HG02623 (cell line): ENCODE measurements at regions not wholly inside any gene's neighbourhood (a gene's known extent, or its start where the extent isn't known, plus 50 kb on each side); places are given as distances from the start of the nearest gene placed in this dataset.
A peak's percentile ranks its signal among the peaks of the same experiment; 100 is the strongest.
"Not testable (repeated sequence)": the region's sequence is repeated elsewhere in the genome, so short reads cannot be mapped to it uniquely, and the experiment has no call there.

Source experiments
- ATAC-seq: cut with Tn5 transposase; IDR thresholded peaks from one replicate; pipeline ENCODE4 v1.9.1; 2021; ENCODE audit warnings: moderate library complexity; ENCODE audit not compliant: unreplicated experiment

DNA sequence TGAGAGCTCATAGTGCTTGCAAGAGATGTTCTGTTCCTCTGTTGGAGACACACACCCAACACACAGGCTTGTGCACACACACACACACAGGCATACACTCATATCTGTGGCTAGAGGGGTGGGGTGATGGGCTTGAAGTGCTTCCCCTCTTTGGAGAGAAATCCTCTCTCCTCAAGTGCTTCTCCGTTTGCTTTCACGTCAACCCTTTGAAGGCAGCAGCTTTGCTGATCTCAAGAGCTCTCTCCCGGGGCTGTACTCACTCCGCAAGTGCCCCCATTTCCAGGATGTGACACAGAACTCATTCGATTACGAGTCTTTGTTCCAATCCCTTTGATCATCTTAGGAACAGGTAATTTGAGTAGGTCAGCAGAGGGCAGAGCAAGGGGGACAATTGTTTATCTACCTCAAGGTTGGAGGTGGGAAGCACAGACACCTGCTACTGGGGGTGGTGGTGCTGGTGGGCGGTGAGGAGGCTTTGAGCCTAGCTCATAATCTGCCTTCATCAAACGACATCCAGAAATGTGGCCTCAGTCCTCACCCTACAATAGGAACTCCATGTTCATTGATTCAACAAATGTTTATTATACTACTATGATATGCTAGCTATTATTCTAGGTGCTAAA, 529.8 kb upstream of the CADM1 start:
- no peak for ATAC-seq

DNA sequence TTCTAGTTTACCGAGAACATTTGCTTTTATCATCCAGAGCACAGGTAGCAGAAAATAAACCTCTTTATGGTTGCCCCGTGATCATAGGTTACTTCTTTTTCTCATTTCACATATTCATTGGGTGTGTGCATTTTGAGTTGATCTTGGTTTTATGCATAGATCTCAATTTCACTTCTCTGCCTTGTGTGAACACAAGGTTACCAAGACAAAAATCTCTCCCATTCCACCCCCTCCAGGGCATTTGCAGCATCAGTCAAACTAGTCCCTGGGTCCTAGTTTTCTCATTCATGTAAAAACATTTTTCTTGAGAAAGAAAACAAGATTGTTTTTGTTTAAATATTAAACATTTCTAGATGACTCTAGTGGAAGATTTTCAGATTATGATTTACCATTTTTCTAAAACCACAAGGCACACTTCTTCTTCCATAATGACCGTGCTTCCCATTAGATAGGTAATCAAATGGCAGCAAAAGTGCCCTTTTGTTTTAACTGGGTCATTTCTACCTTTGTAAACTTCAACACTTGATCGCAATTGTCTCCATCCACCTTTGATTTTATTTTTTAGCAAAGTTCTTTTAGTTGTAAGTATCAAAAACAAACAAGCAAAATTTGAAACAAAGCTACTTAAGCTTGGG, 526.6 kb upstream of the CADM1 start:
- ATAC-seq = no peak

DNA sequence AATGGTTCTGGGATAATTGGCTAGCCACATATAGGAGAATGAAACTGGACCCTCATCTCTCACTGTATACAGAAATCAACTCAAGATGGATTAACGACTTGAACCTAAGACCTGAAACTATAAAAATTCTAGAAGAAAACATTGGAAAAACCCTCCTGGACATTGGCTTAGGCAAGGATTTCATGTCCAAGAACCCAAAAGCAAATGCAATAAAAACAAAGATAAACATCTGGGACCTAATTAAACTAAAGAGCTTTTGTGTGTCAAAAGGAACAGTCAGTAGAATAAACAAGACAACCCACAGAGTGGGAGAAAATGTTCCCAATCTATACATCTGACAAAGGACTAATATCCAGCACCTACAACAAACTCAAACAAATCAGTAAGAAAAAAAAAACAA, 524.3 kb upstream of the CADM1 start:
- not testable (repeated sequence) for ATAC-seq

DNA sequence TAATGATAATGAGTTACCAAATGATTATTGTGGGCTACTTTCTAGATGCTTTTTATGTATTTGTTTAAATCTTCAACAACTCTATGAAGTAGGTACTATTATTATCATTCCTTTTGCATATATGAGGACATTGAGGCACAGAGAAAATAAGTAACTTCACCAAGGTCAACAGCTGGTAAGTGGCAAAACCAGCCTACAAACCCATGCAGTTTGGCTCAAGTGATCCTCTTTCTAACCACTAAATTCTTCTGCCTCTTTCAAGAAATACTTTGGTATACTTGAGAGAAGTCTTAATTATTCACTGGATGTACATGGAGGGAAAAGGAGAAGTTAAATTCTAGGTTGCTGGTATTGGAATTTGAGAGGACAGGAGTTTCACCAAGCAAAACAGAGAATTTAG, 495.2 kb upstream of the CADM1 start:
- no peak for ATAC-seq

DNA sequence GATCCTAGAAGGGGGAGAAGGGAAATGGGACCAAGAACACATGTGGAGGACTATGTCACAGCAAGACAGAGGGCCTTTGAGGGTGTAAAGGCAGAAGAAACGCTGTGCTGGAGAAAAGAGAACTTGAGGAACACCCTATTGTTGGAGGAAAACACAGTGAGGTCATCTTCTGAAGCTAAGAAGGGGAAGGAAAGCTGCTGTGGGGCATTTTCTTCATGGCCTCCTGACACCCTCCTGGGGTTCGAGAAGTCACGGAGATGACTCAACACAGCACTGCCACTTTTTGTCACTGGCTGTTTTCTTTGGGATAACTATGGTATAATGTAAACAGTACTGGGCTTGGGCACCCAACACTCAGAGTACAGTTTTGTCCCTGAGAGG, 492.6 kb upstream of the CADM1 start:
- no peak for ATAC-seq

DNA sequence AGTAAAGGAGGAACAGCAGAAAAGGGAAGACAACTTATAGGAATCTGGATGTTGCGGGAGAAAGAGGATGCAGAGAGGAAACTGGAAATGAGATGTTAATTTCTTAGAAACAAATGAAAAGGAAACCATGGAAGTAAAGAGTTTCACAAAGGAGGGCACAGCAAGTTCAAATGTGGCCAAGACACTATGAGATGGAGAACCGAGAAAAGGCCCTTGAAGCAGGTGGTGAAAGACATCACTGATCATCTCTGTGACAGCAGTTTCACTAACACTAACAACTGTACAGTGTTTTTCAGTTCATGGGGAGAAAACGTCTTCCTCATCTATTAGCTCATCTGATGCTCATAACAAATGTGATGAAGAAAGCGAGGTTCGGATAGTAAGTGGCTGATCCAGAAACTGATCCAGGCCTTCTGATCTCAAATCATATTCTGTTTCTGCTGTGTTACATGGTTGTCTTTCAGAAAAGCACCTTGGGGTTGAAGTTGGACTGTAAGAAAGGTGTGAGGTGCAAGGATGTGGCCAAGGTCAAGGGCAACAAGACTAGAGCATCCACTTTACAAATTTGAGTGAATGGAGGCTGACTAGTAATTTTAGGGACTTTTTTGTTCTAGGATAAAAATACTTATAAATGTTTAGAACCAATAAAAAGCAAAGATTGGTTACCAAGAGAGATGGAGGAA, 492.1 kb upstream of the CADM1 start:
- ATAC-seq = peak; percentile 98

DNA sequence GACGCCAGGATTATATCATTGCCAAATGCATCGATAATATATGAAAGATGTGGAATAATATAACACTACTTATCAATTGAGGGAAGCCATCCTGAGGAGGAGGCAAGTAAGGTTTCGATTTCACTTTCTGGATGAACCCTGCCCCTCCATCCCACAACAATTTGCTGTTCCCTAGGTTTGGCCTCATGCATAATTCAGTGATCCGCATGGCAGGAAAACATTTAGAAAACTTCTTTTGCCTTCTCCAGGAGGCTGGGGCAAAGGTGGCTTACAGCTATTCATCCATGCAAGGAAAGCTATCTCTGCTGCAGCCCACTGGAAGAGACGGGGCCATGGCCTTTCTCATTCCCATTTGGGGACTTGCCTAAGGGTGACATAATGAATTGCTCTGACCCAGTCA, 489.4 kb upstream of the CADM1 start:
- no peak for ATAC-seq

DNA sequence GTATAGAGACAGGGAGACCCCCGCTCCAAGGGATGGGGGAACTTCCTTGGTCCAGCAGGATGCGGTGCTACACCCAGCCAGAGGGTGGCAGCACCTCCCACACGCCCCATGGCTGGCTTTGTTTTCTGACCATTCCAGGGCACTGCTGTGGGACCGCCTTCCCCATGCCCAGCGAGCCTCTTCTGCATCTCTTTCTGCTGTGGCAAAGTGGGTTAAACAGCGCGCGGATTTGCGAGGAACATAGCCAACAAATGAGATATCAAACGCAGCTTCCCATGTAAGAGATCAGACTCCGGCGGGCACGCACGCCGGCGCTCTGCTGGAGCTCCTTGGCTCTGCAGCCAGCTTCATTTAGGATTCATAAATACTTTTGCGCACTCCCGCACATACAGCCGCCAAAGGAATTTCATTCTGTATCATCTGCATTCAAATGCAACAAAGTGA, 485.8 kb upstream of the CADM1 start:
- no peak for ATAC-seq

DNA sequence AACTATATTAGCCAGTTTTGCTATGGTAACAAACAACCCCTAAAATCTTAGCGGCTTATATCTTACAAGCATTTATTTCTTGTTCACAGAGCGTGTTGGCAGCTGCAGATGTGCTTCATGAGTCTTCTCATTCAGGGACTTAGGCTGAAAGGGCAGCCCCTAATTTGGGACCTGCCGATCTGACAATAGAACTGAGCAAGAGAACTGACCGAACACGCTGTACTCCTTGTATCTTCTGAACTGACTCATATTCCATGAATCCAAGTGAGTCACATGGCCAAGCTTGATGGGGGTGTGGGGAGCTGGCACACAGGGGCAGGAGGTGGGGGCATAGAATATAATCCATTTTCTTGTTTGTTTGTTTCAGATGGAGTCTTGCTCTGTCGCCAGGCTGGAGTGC, 481.7 kb upstream of the CADM1 start:
- ATAC-seq = no peak

DNA sequence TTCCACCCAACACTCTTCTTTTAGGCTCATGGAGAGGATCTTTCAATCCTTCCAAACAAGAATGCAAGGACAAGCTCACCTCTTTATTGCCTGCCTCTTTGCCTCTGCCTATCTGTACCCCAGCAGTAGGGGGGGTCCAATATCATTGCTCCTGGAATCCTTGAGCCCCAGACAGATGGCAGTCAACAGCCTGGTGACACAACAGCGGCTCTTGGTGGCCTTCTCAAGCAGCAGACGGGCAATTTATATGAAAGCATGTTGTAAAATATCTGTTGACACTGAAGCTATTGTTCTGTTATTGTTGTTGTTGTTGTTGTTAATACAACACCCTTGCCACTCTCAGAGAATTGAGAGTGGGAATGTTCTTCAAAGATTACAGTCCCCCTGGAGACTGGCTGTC, 480.0 kb upstream of the CADM1 start:
- no peak for ATAC-seq

DNA sequence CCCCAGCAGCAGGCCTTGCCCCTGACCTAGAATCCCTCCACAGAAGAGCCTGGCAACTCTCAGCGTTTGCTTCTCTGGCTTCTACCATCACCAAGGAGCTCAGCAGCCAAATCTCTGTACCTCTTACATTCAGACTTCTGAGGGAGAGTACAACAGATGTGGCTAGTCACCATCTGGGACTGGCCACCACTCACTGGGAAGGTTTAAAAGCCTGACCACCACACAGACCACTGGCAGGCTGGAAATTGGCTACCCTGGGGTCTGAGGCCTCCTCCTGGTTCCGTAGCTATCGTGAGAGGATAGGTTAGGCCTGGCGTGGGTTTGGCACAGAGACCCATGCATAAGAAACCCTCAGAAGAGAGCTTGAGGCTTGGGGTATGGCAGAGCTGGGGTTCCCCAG, 478.5 kb upstream of the CADM1 start:
- no peak for ATAC-seq

DNA sequence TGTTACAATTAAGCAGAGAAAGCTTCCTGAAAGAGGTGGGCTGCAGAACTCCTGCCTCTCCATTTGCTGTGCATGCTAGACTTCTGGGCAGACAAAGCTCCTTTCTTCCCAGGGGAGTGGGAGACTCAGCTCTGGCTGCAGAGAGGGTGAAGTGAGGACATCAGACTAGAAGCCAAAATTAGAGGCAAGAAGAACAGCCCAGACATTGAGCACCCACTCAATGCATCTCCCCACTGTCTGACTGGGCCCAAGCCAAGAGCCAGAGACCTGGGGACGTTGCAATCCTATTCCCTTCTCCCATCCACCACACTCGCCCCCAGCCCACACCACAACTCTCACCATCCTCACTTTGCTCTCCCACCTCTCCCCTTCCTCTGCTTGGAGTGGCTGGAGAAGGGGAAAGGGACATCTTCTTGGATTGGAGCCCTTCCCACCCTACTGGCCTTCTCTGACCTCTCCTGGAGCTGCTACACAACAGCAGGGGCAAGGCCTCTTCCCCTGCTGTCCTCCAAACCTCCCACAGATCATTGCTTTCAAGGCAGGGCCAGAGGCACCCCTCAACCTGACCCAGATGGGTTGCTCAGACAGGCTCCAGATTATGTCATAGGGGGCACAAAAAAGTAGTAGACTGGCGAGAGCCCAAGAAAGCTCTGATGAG, 477.7 kb upstream of the CADM1 start:
- ATAC-seq = no peak

DNA sequence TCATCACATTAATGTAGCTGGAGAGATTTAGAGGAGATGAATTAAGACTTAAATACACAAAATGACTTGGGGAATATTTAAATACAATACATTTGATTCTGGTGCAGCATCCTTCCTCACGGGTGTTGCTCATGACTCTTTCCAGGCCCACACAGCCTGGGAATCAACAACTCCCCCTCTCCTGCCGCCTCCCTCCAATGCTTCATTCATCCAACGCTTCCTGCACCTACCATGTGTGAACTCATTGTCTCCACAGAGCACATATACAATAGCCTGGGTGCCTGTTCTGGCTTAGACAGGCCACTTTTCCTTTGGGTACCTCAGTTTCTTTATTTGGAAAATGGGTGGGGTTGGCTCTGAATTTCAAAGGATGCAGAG, 476.9 kb upstream of the CADM1 start:
- ATAC-seq = no peak

DNA sequence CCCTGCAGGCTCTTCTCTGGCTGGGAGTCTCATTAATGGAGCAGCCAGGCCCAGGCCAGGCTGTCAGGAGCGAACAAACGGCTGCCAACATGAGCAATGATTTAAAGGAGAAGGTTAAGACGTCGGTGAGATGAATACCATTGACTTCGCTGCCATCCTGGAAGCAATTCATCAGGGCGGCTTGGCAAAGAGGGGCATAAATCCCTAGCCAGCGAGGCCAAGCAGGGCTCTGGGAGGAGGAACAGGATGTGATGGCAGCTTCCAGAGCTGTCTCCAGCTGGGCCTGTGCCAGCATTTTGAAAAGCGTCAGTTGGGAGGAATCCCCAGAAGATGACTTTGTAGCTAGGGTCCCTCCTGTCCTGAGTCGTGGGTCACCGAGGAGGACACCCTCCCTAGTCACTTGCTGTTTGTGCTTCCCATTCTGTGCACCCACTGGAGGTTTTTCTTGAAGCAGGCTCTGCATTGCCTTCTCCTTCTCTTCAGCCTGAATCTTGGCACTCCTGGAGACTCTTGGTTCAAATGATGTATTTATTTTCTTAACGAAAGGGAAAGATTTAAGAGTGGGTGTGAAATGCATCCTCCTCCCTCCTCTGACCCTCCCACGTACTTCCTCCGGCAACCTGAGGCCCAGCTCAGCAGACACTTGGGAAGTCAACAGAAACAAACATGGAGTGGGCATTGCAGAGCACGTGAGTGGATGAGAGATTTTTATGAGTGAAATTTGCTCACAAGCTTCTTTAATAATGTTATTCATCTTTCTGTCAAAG, 476.3 kb upstream of the CADM1 start:
- no peak for ATAC-seq

DNA sequence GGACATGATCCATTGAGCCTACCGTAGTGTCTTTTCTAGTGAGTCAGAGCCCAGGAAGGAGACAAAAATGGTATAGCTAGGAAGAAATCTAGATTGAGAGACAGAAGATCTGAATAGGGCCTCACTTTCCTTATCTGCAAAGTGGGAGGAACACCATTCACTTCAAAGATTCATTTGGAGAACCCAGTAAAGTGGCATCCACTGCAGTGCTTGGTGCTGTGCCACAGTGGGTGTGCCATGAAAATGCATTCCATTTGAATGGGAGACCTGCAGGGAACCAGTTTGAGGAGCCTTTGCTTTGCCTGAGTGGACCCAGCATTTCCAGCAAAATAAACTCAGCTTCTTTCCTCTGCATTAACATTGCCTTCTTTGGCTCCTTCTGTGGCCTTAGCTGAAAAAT, 470.5 kb upstream of the CADM1 start:
- no peak for ATAC-seq

DNA sequence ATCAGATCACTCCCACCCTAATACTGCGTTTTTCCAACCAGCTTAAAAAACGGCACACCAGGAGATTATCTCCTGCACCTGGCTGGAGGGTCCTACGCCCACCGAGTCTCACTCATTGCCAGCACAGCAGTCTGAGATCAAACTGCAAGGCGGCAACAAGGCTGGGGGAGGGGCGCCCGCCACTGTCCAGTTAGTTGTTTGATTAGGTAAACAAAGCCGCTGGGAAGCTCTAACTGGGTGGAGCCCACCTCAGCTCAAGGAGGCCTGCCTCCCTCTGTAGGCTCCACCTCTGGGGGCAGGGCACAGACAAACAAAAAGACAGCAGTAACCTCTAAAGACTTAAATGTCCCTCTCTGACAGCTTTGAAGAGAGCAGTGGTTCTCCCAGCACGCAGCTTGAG, 463.0 kb upstream of the CADM1 start:
- ATAC-seq = not testable (repeated sequence)

DNA sequence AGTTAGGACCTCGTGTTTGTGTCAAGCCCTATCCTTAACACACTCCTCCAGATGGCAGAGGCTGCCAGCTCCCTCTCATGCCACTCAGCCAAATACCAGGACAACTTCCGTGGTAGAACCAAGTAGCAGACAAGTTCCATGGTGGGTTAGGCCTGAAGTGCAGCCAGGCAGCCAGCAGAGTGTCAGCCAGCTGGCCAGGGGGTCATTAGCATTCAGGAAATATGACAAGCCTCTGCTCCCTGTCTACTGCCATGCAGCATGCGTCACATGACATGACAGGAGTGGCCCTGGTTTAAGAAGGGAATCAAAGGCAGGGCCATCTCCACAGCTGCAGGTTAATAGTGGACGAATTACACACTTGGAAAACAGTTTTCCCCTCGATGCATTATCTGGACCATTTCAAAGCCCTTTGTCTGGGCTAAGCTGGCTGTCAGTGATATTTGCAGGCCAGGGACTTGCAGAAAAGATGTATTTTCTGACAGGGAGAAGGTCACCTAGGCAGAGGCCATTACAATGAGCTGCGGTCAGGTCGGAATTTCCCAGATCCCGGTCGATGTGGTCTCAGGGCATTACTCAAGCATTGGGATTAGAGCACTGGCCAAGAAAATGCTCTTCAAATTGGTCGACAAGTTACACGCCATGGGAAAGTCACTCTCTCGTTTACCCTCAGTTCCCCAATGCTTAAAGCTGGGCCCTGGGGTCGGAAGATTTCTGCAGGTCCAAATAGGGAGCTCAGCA, 461.7 kb upstream of the CADM1 start:
- ATAC-seq = no peak

DNA sequence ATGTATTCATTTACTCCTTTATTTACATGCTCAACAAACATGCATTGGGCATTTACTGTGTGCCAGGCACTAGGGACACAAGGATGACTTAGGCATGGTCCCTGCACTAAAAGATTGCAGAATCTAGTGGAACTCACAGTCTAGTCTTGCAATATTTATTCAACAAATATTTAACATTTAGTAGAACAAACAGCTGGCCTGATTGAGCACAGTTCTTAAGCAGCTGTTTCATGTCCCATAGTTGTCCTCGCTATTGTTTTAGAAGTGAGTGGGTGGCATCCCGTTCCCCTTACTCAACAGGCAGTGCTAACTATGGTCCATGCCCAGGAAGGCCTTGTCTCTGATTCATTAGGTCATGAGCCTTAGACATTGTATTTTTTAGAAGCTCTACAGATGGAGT, 459.9 kb upstream of the CADM1 start:
- ATAC-seq = no peak

DNA sequence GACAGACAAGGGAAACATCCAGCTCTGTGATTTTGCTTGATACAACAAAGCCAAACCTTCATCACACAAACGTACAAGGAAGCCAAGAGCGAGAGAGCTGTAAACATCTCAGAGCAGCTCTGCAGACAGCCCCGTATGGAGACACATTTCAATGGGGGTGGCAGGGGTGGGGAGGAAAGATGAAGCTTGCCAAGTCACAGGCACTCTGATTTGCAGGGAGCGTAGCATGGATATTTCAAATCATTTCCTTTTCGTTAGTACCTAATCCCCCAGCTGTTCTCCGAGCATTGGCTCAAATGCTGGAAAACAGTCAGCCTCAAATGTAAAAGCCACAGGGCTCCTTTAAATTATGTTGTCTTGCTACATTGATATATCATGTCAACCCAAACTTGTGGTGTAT, 458.9 kb upstream of the CADM1 start:
- no peak for ATAC-seq

DNA sequence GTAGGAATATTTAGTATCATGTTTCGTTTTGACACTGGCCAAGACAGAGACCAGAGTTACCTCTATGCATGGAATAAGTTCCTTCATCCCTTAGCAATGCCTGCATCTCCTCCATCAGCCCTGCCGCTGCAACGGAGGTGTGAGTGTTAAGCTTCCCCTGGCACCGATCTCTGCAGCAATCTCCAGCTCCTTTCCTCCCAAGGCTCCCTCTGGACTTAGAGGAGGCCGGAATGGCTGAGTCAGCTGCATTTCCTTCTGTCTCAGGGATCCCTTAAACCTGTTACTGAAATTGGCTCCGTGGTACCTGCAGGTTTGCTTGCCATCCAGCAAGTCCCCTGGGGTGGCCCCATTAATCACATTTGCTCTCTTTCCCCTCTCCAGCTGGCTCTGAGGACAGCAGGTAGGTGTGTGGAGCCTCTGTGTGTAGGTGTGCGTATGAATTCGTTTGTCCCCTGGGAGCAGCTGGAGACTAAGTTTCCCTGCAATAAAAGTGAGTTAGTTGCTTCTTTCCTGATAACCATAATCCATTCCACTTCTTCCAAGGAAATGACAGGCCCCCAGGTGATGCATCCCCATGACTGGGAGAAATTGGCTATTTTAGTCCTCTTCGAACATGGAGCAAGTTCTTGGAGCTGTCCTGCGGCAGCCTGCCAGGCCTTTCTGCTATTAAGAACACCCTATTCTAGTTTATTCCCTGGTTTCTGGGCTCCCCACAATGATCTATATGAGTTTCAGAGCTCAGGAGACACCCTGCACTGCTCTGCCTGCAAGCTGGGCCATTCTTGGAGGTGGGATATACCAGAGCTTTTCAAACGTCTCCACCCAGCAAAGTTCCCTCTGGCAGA, 457.2 kb upstream of the CADM1 start:
- ATAC-seq = no peak
